IPS DF 6.9 (cell line): ENCODE measurements at regions not wholly inside any gene's neighbourhood (a gene's known extent, or its start where the extent isn't known, plus 50 kb on each side); places are given as distances from the start of the nearest gene placed in this dataset.
"Not testable (repeated sequence)": the region's sequence is repeated elsewhere in the genome, so short reads cannot be mapped to it uniquely, and the experiment has no call there.

Experiments used
- DNase-seq: peaks from one replicate; pipeline ENCODE4 v3.0.0-alpha.2; 2013; ENCODE audit warnings: low read depth, low spot score
- H3K27ac ChIP-seq: one replicate; pipeline ENCODE4 v1.5.1; 2013; ENCODE audit warnings: low read length, control low read depth
- H3K27me3 ChIP-seq: 2 replicates; pipeline ENCODE4 v1.6.1; 2013; ENCODE audit warnings: mild to moderate bottlenecking, low read length; ENCODE audit not compliant: control insufficient read depth, insufficient read depth
- H3K36me3 ChIP-seq: 2 replicates; pipeline ENCODE4 v1.6.1; 2013; ENCODE audit warnings: low read length; ENCODE audit not compliant: control insufficient read depth, insufficient read depth
- H3K4me1 ChIP-seq: 2 replicates; pipeline ENCODE4 v1.6.1; 2013; ENCODE audit warnings: low read length; ENCODE audit not compliant: control insufficient read depth, insufficient read depth
- H3K4me3 ChIP-seq: 2 replicates; pipeline ENCODE4 v1.5.1; 2013; ENCODE audit warnings: mild to moderate bottlenecking, low read length
- H3K9me3 ChIP-seq: 2 replicates; pipeline ENCODE4 v1.6.1; 2013; ENCODE audit warnings: low read length, inconsistent platforms; ENCODE audit not compliant: control insufficient read depth, insufficient read depth
- WGBS: extraction: QIAGEN DNeasy Blood & Tissue Kit; methylation state at CpG from one replicate; pipeline ENCODE4 v1.1.7; 2013; ENCODE audit warnings: mixed read lengths, missing lambda C conversion rate; ENCODE audit not compliant: insufficient read length, insufficient coverage; 5-methylcytosine and 5-hydroxymethylcytosine counted together

GRCh38 chr5:67957374-67957773 lies 258.2 kb upstream of the PIK3R1 start:
- Histone ChIP-seq H3K36me3 (no peaks in the 10 kb centered on the region), H3K9me3 (no peaks in the 10 kb centered on the region), H3K4me3 (no peak overlapping the region), H3K27me3 (no peaks in the 10 kb centered on the region), H3K27ac (no peak overlapping the region), H3K4me1 (no peaks in the 10 kb centered on the region; the same call in none of the 2 replicates)
- no CpG with 5 or more reads among the region's 6 CpGs for WGBS
- DNase-seq: no peak

GRCh38 chr5:67954351-67954750 lies 261.2 kb upstream of the PIK3R1 start:
- no peaks in the 10 kb centered on the region for H3K36me3 ChIP-seq
- no peaks in the 10 kb centered on the region for H3K9me3 ChIP-seq
- H3K27ac ChIP-seq: no peak overlapping the region
- no peaks in the 10 kb centered on the region; the same call in none of the 2 replicates for H3K4me1 ChIP-seq
- no peak overlapping the region for H3K4me3 ChIP-seq
- H3K27me3 ChIP-seq: no peaks in the 10 kb centered on the region
- DNase-seq: no peak
- no CpG with 5 or more reads among the region's 2 CpGs for WGBS

- H3K4me1 ChIP-seq: no peaks in the 10 kb centered on the region
- no CpG with 5 or more reads among the region's 7 CpGs for WGBS
- no peaks in the 10 kb centered on the region for H3K27me3 ChIP-seq
- no peaks in the 10 kb centered on the region for H3K9me3 ChIP-seq
- no peaks in the 10 kb centered on the region for H3K36me3 ChIP-seq
- no peak overlapping the region for H3K27ac ChIP-seq
- no peak overlapping the region for H3K4me3 ChIP-seq
- DNase-seq: no peak
These were observed 273.1 kb upstream of the PIK3R1 start for GRCh38 chr5:67942421-67942820.

GRCh38 chr5:67941614-67942401 lies 273.7 kb upstream of the PIK3R1 start:
- H3K4me3 ChIP-seq: no peak overlapping the region
- no peaks in the 10 kb centered on the region for H3K4me1 ChIP-seq
- H3K27me3 ChIP-seq: no peaks in the 10 kb centered on the region
- H3K27ac ChIP-seq: no peak overlapping the region
- no CpG with 5 or more reads among the region's 5 CpGs for WGBS
- no peaks in the 10 kb centered on the region for H3K36me3 ChIP-seq
- H3K9me3 ChIP-seq: no peaks in the 10 kb centered on the region
- no peak for DNase-seq

- H3K9me3 ChIP-seq: no peaks in the 10 kb centered on the region
- DNase-seq: no peak
- WGBS: no CpG with 5 or more reads among the region's 4 CpGs
- no peak overlapping the region for H3K27ac ChIP-seq
- no peak overlapping the region for H3K4me3 ChIP-seq
- H3K27me3 ChIP-seq: no peaks in the 10 kb centered on the region
- H3K36me3 ChIP-seq: no peaks in the 10 kb centered on the region
- H3K4me1 ChIP-seq: no peaks in the 10 kb centered on the region
These were observed 279.5 kb upstream of the PIK3R1 start for GRCh38 chr5:67935908-67936566.

- H3K36me3 ChIP-seq: no peaks in the 10 kb centered on the region
- no peak for DNase-seq
- no peaks in the 10 kb centered on the region for H3K4me1 ChIP-seq
- no peaks in the 10 kb centered on the region for H3K27me3 ChIP-seq
- no peak overlapping the region for H3K27ac ChIP-seq
- WGBS: no CpG with 5 or more reads among the region's 4 CpGs
- no peak overlapping the region for H3K4me3 ChIP-seq
- H3K9me3 ChIP-seq: no peaks in the 10 kb centered on the region
These were observed 280.6 kb upstream of the PIK3R1 start for GRCh38 chr5:67934976-67935375.

GRCh38 chr5:67925511-67925910 lies 290.0 kb upstream of the PIK3R1 start:
- WGBS: no CpG with 5 or more reads among the region's 5 CpGs
- DNase-seq: no peak
- H3K36me3 ChIP-seq: no peaks in the 10 kb centered on the region
- no peak overlapping the region for H3K27ac ChIP-seq
- H3K27me3 ChIP-seq: no peaks in the 10 kb centered on the region
- no peaks in the 10 kb centered on the region for H3K9me3 ChIP-seq
- H3K4me3 ChIP-seq: no peak overlapping the region
- H3K4me1 ChIP-seq: peaks cover 1% of the 10 kb centered on the region; the same call in 1 of the 2 replicates

GRCh38 chr5:67921004-67921601 lies 294.5 kb upstream of the PIK3R1 start:
- peaks cover 1% of the 10 kb centered on the region; the same call in 1 of the 2 replicates for H3K4me1 ChIP-seq
- no CpG with 5 or more reads among the region's 8 CpGs for WGBS

GRCh38 chr5:67919532-67919931 lies 296.0 kb upstream of the PIK3R1 start:
- H3K36me3 ChIP-seq: not testable (repeated sequence)

More at GRCh38 chr5:67921004-67921601, 294.5 kb upstream of the PIK3R1 start:
- H3K4me3 ChIP-seq: no peak overlapping the region
- H3K27ac ChIP-seq: no peak overlapping the region
- no peak for DNase-seq
- no peaks in the 10 kb centered on the region for H3K27me3 ChIP-seq
- no peaks in the 10 kb centered on the region for H3K36me3 ChIP-seq
- no peaks in the 10 kb centered on the region for H3K9me3 ChIP-seq

GRCh38 chr5:67917561-67917960 lies 298.0 kb upstream of the PIK3R1 start:
- no peaks in the 10 kb centered on the region for H3K4me1 ChIP-seq
- no peak for DNase-seq
- no peak overlapping the region for H3K4me3 ChIP-seq
- H3K36me3 ChIP-seq: no peaks in the 10 kb centered on the region
- no peak overlapping the region for H3K27ac ChIP-seq
- no peaks in the 10 kb centered on the region for H3K27me3 ChIP-seq
- H3K9me3 ChIP-seq: no peaks in the 10 kb centered on the region
- WGBS: no CpG with 5 or more reads among the region's 4 CpGs

More at GRCh38 chr5:67919532-67919931, 296.0 kb upstream of the PIK3R1 start:
- not testable (repeated sequence) for H3K9me3 ChIP-seq, H3K4me3 ChIP-seq, H3K27me3 ChIP-seq, H3K4me1 ChIP-seq, H3K27ac ChIP-seq, DNase-seq
